ENCODE measurements at regions not wholly inside any gene's neighbourhood (a gene's known extent, or its start where the extent isn't known, plus 50 kb on each side); places are given as distances from the start of the nearest gene placed in this dataset.

GRCh38 chr4:187485676-187486075 lies 509.9 kb upstream of the ZFP42 start:
- no peak overlapping the region for H3K9ac ChIP-seq (ENCODE audit: insufficient read depth, low read length, poor library complexity, severe bottlenecking)
- no peak for DNase-seq
- H3K27ac Mint-ChIP-seq: no peak overlapping the region
- peaks cover 0 to 31% (median 18%) of the 10 kb centered on the region in 7 donors for H3K9me3 Mint-ChIP-seq
- H3K9me3 ChIP-seq (replicated peaks in 1 of 2; ENCODE audit: control insufficient read depth in 1 of 2, insufficient read depth in 1 of 2, low read length in 2 of 2): peaks cover 8 to 28% of the 10 kb centered on the region in 2 donors
- no peak overlapping the region for H3K27ac ChIP-seq (ENCODE audit: low read depth in 1 of 2, low read length in 2 of 2)
- H3K4me3 Mint-ChIP-seq: no peak overlapping the region
- no peaks in the 10 kb centered on the region for H3K36me3 Mint-ChIP-seq
- no peak overlapping the region for H3K4me2 ChIP-seq (replicated peaks; ENCODE audit: extremely low read depth, low read length, poor library complexity, severe bottlenecking)
- TF ChIP-seq CTCF (IDR thresholded peaks at IDR 0.05): no peak
- H2AFZ ChIP-seq (ENCODE audit: insufficient read depth, low read depth, low read length, poor library complexity, severe bottlenecking): no peak overlapping the region
- no peaks in the 10 kb centered on the region for H3K4me1 Mint-ChIP-seq
- intact Hi-C loops (cut with micrococcal nuclease): no loop called here
- H3K79me2 ChIP-seq (ENCODE audit: insufficient read depth, low read length): no peaks in the 10 kb centered on the region
- H3K4me3 ChIP-seq (replicated peaks in 1 of 3; ENCODE audit: low read depth in 2 of 3, low read length in 3 of 3): no peak overlapping the region
- H4K20me1 ChIP-seq (ENCODE audit: insufficient read depth, low read length): no peaks in the 10 kb centered on the region
- H3K4me1 ChIP-seq (ENCODE audit: control insufficient read depth in 1 of 2, insufficient read depth in 2 of 2, low read length in 2 of 2): no peaks in the 10 kb centered on the region
- no peaks in the 10 kb centered on the region for H3K27me3 Mint-ChIP-seq (ENCODE audit: low read depth in 3 of 3)
- H3K27me3 ChIP-seq (ENCODE audit: control insufficient read depth in 2 of 2, insufficient read depth in 2 of 2, low read length in 2 of 2): no peaks in the 10 kb centered on the region
- 79% methylated on average over 2 of the region's 2 CpGs for WGBS (ENCODE audit: insufficient coverage)
- H3K36me3 ChIP-seq (replicated peaks in 1 of 2; ENCODE audit: control insufficient read depth in 1 of 2, insufficient read depth in 2 of 2, low read length in 2 of 2): no peaks in the 10 kb centered on the region

GRCh38 chr4:187491286-187491685 lies 504.3 kb upstream of the ZFP42 start:
- intact Hi-C loops (cut with micrococcal nuclease): no loop called here
- WGBS (ENCODE audit: insufficient coverage): 90% methylated on average over 2 of the region's 5 CpGs
- H3K36me3 Mint-ChIP-seq: no peaks in the 10 kb centered on the region

More at GRCh38 chr4:187491286-187491685, 504.3 kb upstream of the ZFP42 start:
- H3K4me1 ChIP-seq (ENCODE audit: control insufficient read depth in 1 of 2, insufficient read depth in 2 of 2, low read length in 2 of 2): no peaks in the 10 kb centered on the region
- peaks cover 8 to 32% of the 10 kb centered on the region in 2 donors for H3K9me3 ChIP-seq (replicated peaks in 1 of 2; ENCODE audit: control insufficient read depth in 1 of 2, insufficient read depth in 1 of 2, low read length in 2 of 2)
- TF ChIP-seq CTCF (IDR thresholded peaks at IDR 0.05): no peak
- H3K27ac ChIP-seq (ENCODE audit: low read depth in 1 of 2, low read length in 2 of 2): no peak overlapping the region
- H3K4me1 Mint-ChIP-seq: no peaks in the 10 kb centered on the region
- no peak overlapping the region for H3K27ac Mint-ChIP-seq
- H3K27me3 ChIP-seq (ENCODE audit: control insufficient read depth in 2 of 2, insufficient read depth in 2 of 2, low read length in 2 of 2): no peaks in the 10 kb centered on the region
- H3K4me3 Mint-ChIP-seq: no peak overlapping the region
- H3K9me3 Mint-ChIP-seq: peaks cover 8 to 40% (median 16%) of the 10 kb centered on the region in 7 donors
- no peak for DNase-seq
- H2AFZ ChIP-seq (ENCODE audit: insufficient read depth, low read depth, low read length, poor library complexity, severe bottlenecking): no peak overlapping the region
- no peak overlapping the region for H3K9ac ChIP-seq (ENCODE audit: insufficient read depth, low read length, poor library complexity, severe bottlenecking)
- no peaks in the 10 kb centered on the region for H3K27me3 Mint-ChIP-seq (ENCODE audit: low read depth in 3 of 3)
- no peaks in the 10 kb centered on the region for H3K36me3 ChIP-seq (replicated peaks in 1 of 2; ENCODE audit: control insufficient read depth in 1 of 2, insufficient read depth in 2 of 2, low read length in 2 of 2)
- H3K4me3 ChIP-seq (replicated peaks in 1 of 3; ENCODE audit: low read depth in 2 of 3, low read length in 3 of 3): no peak overlapping the region
- no peaks in the 10 kb centered on the region for H4K20me1 ChIP-seq (ENCODE audit: insufficient read depth, low read length)
- H3K4me2 ChIP-seq (replicated peaks; ENCODE audit: extremely low read depth, low read length, poor library complexity, severe bottlenecking): no peak overlapping the region
- H3K79me2 ChIP-seq (ENCODE audit: insufficient read depth, low read length): no peaks in the 10 kb centered on the region
